ENCODE measurements at regions not wholly inside any gene's neighbourhood (a gene's known extent, or its start where the extent isn't known, plus 50 kb on each side); places are given as distances from the start of the nearest gene placed in this dataset.
"Not testable (repeated sequence)": the region's sequence is repeated elsewhere in the genome, so short reads cannot be mapped to it uniquely, and the experiment has no call there.

DNA sequence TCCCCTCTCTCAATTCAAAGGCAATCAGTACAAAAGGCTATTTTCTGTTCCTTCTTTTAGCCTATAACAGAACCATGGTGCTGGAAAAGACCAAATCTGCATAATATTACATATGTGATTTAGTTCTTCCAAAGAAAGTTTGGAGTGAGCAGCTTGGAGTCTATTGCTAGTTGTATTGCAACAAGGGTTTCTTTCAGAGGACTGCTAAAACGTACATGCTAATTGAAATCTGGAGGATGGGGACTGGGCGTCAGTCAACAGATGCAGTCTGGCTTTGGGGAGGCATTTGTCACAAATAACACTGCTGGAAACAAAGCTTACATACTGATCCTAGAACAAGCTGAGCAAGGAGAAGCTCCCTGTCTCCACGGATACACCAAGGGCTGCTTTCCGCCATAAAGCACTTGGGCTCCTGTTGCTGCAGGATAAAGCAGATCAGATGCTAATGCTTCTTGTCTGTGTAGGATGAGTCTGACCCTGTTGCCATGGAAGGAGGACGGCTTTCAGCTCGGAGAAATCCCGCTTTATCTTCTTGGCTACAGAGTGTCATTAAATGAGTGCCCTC, 883.5 kb downstream of the SORCS1 start:
- ATAC-seq = no peak

GRCh38 chr10:106278383-106278782, 886.1 kb downstream of the SORCS1 start:
- no peak for ATAC-seq

- ATAC-seq = no peak
Observed at GRCh38 chr10:106271237-106271636, 893.3 kb downstream of the SORCS1 start.

DNA sequence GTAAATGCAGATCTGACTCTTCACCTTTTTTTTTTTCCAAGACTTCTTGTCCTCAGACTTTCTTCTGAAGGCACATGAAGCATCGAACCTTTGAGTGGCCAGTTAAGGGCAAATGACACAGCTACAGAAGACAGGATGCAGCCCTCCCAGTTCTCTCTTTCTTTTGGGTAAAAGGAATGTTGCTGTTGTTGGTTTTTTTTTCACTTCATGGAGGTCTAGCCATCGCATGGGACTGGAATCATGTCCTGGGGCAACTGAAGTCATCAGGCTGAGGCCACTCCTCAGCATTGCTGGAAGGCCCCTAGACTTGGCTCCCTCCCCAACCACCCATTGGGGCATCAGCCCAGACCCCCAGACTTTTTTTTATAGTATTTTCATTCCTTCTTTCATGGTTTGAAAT, 896.5 kb downstream of the SORCS1 start:
- no peak for ATAC-seq

GRCh38 chr10:106267591-106267990, 896.9 kb downstream of the SORCS1 start:
- ATAC-seq = no peak

DNA sequence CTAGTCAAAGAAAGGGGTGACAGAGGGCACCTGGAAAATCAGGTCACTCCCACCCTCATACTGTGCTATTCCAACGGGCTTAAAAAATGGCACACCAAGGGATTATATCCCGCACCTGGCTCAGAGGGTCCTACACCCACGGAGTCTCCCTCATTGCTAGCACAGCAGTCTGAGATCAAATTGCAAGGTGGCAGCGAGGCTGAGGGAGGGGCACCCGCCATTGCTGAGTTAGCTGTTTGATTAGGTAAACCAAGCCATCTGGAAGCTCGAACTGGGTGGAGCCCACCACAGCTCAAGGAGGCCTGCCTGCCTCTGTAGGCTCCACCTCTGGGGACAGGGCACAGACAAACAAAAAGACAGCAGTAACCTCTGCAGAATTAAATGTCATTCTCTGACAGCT, 907.1 kb downstream of the SORCS1 start:
- not testable (repeated sequence) for ATAC-seq

- no peak for ATAC-seq
Observed at GRCh38 chr10:106255111-106255678, 909.3 kb downstream of the SORCS1 start.

- no peak for ATAC-seq
Observed at GRCh38 chr10:106254071-106254470, 910.4 kb downstream of the SORCS1 start.

DNA sequence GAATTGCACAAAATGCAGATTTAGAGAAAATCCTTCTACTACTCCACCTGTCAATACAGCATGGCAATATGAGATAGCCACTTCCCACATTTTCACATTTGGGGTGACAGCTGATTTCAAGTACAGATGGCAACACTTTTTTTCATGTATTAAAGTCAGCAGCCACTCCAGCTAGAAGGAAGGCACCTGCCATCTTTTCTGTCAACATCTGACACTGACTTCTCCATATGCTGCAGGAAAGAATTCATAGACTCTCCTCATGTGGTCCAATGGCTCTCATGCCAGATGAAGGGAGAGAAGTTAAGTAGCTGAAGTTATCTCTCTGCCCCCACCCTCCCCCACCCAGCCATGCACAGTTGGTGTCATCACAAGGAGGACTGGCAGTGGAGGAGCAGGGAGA, 912.0 kb downstream of the SORCS1 start:
- no peak for ATAC-seq

GRCh38 chr10:106251573-106251972, 912.9 kb downstream of the SORCS1 start:
- ATAC-seq = no peak

DNA sequence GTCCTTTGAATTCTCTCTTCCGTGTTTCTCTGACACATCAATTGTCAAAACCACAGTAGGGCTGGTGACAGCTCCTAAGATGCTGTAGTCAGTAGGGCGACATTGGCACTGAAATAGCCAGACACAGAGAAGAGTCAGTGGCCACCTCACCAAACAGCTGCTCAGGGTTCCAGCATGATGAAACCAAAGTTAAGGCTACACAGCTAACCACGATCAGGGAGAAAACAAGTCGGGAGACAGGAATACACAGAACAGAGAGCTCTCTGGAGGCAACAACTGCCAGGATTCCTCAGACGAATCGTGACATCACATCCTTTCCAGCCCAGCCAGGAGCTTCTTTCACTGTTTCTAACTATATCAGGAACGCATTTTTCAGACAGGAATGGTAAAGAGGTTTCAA, 922.2 kb downstream of the SORCS1 start:
- ATAC-seq = no peak

GRCh38 chr10:106226828-106227227, 937.7 kb downstream of the SORCS1 start:
- no peak for ATAC-seq

- ATAC-seq = no peak
Observed at GRCh38 chr10:106226142-106226541, 938.4 kb downstream of the SORCS1 start.

DNA sequence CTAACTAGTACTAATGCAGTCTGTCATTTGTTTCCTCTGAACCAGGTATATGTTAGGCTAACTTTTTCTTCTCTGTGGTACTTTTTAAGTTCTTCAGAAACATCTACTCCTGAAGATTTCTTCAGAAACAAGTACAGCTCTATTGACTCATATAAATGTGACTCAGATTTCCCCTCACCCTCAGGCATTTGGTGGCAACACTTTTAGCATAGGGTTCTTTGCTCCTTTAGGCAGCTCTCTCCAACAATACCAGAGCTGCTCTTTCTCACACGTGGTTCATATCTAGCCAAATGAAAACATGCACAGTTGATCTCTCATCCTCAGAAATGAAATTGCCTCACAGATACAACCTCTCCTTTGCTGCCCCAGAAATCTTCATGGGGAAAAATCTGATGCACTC, 939.8 kb downstream of the SORCS1 start:
- ATAC-seq = no peak

DNA sequence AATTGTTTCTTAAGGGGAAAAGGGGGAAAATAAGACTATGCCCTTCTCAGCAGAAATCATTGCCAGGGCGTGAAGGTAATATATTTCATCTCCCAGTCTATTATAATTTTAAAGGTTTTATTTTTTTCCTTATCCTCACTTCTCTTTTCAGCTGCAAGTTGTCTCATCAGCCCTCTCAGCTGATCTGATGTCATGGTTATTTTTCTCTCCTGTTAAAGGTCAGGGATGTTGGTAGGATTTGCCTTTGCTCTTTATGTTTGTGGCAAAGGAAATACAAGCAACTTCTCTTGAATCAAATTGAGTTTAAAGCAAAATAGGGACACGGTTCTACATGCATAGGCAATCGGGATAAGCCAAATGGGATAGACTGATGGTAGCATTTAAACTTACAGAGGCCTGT, 946.9 kb downstream of the SORCS1 start:
- no peak for ATAC-seq

DNA sequence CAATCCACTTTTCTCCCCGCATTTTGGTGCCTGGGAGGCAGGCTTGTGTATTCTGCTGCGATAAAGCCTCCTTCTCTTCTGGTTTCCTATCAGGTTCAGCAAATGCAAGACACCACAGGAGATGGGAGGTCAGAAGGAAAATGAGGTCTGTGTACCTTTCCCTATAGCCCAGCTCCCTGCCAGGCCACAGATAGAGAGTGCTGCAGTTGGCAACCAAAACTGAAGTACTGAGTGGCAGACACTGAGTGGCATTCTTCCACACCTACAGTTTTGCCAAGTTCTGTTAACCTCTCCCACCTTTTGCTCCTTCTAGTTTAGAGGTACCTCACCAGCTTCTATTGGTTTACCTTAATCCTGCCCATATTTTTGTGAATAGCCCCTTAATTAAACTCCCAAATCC, 948.4 kb downstream of the SORCS1 start:
- no peak for ATAC-seq

DNA sequence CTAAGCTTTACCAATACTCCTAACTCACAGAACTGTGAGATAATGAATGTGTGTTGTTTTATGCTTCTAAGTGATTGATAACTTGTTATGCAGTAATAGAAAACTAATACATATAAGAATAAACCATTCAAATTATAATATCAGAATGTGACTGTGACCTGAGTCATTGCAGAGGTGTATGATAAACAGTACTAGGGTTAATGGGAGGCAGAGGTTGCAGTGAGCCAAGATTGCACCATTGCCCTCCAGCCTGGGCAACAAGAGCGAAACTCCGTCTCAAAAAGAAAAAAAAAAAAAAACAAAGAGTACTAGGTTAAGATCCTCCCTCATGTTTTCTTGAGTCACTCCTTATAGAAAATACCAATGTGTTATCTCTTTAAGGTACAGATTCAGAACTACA, 950.3 kb downstream of the SORCS1 start:
- no peak for ATAC-seq

- ATAC-seq = no peak
Observed at GRCh38 chr10:106213493-106213892, 951.0 kb downstream of the SORCS1 start.

- no peak for ATAC-seq
Observed at GRCh38 chr10:106198275-106198674, 966.2 kb downstream of the SORCS1 start.

DNA sequence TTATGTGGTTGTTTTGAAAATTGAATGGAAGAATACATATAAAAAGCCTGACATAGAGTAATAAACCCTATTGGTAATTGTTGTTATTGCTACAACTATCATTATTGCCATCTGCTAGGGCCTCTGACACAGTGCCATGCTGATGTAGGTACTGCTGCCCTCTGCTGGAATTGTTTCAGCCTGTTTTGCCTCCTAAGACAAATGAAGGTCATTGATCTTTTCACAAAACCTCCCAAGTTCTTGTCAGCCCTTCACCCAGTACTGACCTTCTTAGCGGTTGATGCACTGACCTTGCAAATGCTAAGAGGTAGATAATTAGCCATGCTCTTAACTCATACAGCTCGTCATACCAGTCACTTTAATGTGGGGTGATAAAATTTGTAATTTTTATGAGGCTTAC, 975.2 kb downstream of the SORCS1 start:
- ATAC-seq = no peak

GRCh38 chr10:106185951-106186350, 978.6 kb downstream of the SORCS1 start:
- no peak for ATAC-seq

- ATAC-seq = no peak
Observed at GRCh38 chr10:106183041-106183440, 981.5 kb downstream of the SORCS1 start.

DNA sequence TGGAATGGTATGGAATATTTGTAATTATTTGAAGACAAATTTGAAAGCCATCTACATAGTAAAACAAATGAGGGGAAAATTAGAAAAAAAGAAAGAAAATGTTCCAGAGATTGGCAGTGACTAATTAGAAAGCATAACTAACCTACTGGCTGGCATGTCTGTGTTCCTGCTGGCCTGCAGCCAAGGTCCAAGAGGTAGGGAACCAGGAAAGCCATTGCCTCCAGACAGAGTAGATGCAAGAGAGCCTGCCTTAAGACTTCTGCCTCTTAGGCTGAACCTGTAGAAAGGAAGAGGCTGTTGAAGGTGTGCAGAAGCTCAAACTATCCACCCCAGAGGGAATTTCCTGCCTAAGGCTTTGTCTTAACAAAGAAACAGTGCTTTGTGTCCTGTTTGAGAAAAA, 982.0 kb downstream of the SORCS1 start:
- no peak for ATAC-seq

- ATAC-seq = no peak
Observed at GRCh38 chr10:106181501-106181900, 983.0 kb downstream of the SORCS1 start.

DNA sequence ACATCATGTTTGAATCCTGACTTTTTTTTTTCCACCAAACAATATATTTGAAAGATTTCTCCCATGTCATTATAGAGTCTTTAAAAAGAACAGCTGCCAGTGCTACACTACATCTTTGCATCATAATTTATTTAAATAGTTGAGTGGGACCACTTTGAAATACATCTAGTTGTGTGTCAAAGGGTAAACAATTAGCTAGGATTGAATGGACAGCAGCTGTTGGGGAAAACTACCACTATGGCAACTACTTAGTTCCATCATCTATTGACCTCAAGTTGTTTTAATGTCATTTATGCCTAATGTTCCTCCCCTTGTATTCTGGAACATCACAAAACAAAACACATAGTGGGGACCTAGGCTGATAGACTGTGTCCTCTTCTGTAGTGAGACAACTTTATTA, 985.1 kb downstream of the SORCS1 start:
- no peak for ATAC-seq

All from activated CD4-positive, CD25-positive, alpha-beta regulatory T cell treated with anti-CD3 and anti-CD28 coated beads, Interleukin-2, amount 50 U/mL, for 24 hours (primary cell).